NT2/D1 (cell line): ENCODE measurements at regions not wholly inside any gene's neighbourhood (a gene's known extent, or its start where the extent isn't known, plus 50 kb on each side); places are given as distances from the start of the nearest gene placed in this dataset.

Experiments
- DNase-seq: peaks from one replicate; pipeline ENCODE4 v3.0.0-alpha.2; 2011; ENCODE audit warnings: low read depth, low spot score
- H3K27me3 ChIP-seq: 2 replicates; pipeline ENCODE4 v1.6.0; 2011; ENCODE audit warnings: mild to moderate bottlenecking; ENCODE audit not compliant: insufficient read length, insufficient read depth
- H3K36me3 ChIP-seq: 2 replicates; pipeline ENCODE4 v1.6.1; 2011; ENCODE audit warnings: mild to moderate bottlenecking, low read length, mixed read lengths; ENCODE audit not compliant: insufficient read depth, insufficient read length
- H3K4me1 ChIP-seq: 2 replicates; pipeline ENCODE4 v1.5.1; 2011; ENCODE audit not compliant: insufficient read depth, insufficient read length
- H3K4me3 ChIP-seq: 2 replicates; pipeline ENCODE4 v1.5.1; 2011; ENCODE audit warnings: low read depth; ENCODE audit not compliant: insufficient read length
- H3K9ac ChIP-seq: 2 replicates; pipeline ENCODE4 v1.6.0; 2011; ENCODE audit warnings: low read depth; ENCODE audit not compliant: insufficient read length
- H3K9me3 ChIP-seq: 2 replicates; pipeline ENCODE4 v1.5.1; 2011; ENCODE audit warnings: mild to moderate bottlenecking, low read length; ENCODE audit not compliant: insufficient read depth
- SUZ12 ChIP-seq: IDR thresholded peaks from 2 replicates; pipeline ENCODE4 v1.6.1; 2011; ENCODE audit not compliant: insufficient read length, insufficient read depth; ENCODE audit errors: extremely low read depth
- YY1 ChIP-seq: IDR thresholded peaks from 2 replicates; pipeline ENCODE4 v1.6.1; 2011; ENCODE audit not compliant: insufficient read length, insufficient read depth
- ZNF274 ChIP-seq: IDR thresholded peaks from 2 replicates; pipeline ENCODE4 v1.6.1; 2011; ENCODE audit warnings: mild to moderate bottlenecking, low read depth, low read length

- Histone ChIP-seq H3K9me3 (no peaks in the 10 kb centered on the region), H3K36me3 (no peaks in the 10 kb centered on the region), H3K4me1 (no peaks in the 10 kb centered on the region), H3K9ac (no peak overlapping the region), H3K4me3 (no peak overlapping the region), H3K27me3 (no peaks in the 10 kb centered on the region)
- no peak for DNase-seq
- TF ChIP-seq YY1 (no peak), ZNF274 (no peak), SUZ12 (no peak)
Measured at GRCh38 chr7:106358103-106358663, 73.4 kb upstream of the NAMPT start.

- no peak overlapping the region for H3K9ac ChIP-seq
- TF ChIP-seq SUZ12 (no peak), ZNF274 (no peak), YY1 (no peak)
- no peaks in the 10 kb centered on the region for H3K4me1 ChIP-seq
- H3K27me3 ChIP-seq, result no peaks in the 10 kb centered on the region
- H3K9me3 ChIP-seq, result no peaks in the 10 kb centered on the region
- H3K4me3 ChIP-seq, result no peak overlapping the region
- DNase-seq, result no peak
- no peaks in the 10 kb centered on the region for H3K36me3 ChIP-seq
Measured at GRCh38 chr7:106357675-106358074, 72.9 kb upstream of the NAMPT start.

- no peak for DNase-seq
Measured at GRCh38 chr7:106354822-106355221, 70.0 kb upstream of the NAMPT start.

GRCh38 chr7:106353944-106354343, 69.2 kb upstream of the NAMPT start:
- no peaks in the 10 kb centered on the region for H3K27me3 ChIP-seq
- no peaks in the 10 kb centered on the region for H3K36me3 ChIP-seq
- no peak for DNase-seq
- no peak overlapping the region for H3K9ac ChIP-seq
- H3K4me3 ChIP-seq, result no peak overlapping the region
- no peak for TF ChIP-seq YY1
- no peak for TF ChIP-seq SUZ12
- TF ChIP-seq ZNF274, result no peak
- no peaks in the 10 kb centered on the region for H3K9me3 ChIP-seq
- no peaks in the 10 kb centered on the region for H3K4me1 ChIP-seq

More at GRCh38 chr7:106354822-106355221, 70.0 kb upstream of the NAMPT start:
- H3K4me1 ChIP-seq, result no peaks in the 10 kb centered on the region
- TF ChIP-seq SUZ12 (no peak), ZNF274 (no peak), YY1 (no peak)
- no peak overlapping the region for H3K9ac ChIP-seq
- H3K27me3 ChIP-seq, result no peaks in the 10 kb centered on the region
- no peaks in the 10 kb centered on the region for H3K9me3 ChIP-seq
- no peak overlapping the region for H3K4me3 ChIP-seq
- no peaks in the 10 kb centered on the region for H3K36me3 ChIP-seq

- H3K36me3 ChIP-seq, result no peaks in the 10 kb centered on the region
- H3K27me3 ChIP-seq, result no peaks in the 10 kb centered on the region
- no peak for DNase-seq
- TF ChIP-seq YY1, result no peak
- TF ChIP-seq SUZ12, result no peak
- no peak for TF ChIP-seq ZNF274
- no peak overlapping the region for H3K4me3 ChIP-seq
- no peak overlapping the region for H3K9ac ChIP-seq
- no peaks in the 10 kb centered on the region for H3K9me3 ChIP-seq
- H3K4me1 ChIP-seq, result no peaks in the 10 kb centered on the region
Measured at GRCh38 chr7:106348231-106348630, 63.4 kb upstream of the NAMPT start.

GRCh38 chr7:106347229-106347833, 62.5 kb upstream of the NAMPT start:
- no peaks in the 10 kb centered on the region for H3K4me1 ChIP-seq
- TF ChIP-seq ZNF274 (no peak), YY1 (no peak), SUZ12 (no peak)

GRCh38 chr7:106346678-106347217, 62.0 kb upstream of the NAMPT start:
- no peaks in the 10 kb centered on the region for H3K36me3 ChIP-seq
- no peaks in the 10 kb centered on the region for H3K4me1 ChIP-seq
- no peaks in the 10 kb centered on the region for H3K27me3 ChIP-seq
- no peak overlapping the region for H3K9ac ChIP-seq
- H3K4me3 ChIP-seq, result no peak overlapping the region
- DNase-seq, result no peak
- TF ChIP-seq SUZ12 (no peak), YY1 (no peak), ZNF274 (no peak)
- no peaks in the 10 kb centered on the region for H3K9me3 ChIP-seq

More at GRCh38 chr7:106347229-106347833, 62.5 kb upstream of the NAMPT start:
- no peaks in the 10 kb centered on the region for H3K36me3 ChIP-seq
- no peak overlapping the region for H3K9ac ChIP-seq
- no peaks in the 10 kb centered on the region for H3K9me3 ChIP-seq
- DNase-seq, result no peak
- H3K4me3 ChIP-seq, result no peak overlapping the region
- H3K27me3 ChIP-seq, result no peaks in the 10 kb centered on the region
